IPS-15b (cell line): ENCODE measurements at regions not wholly inside any gene's neighbourhood (a gene's known extent, or its start where the extent isn't known, plus 50 kb on each side); places are given as distances from the start of the nearest gene placed in this dataset.

ENCODE experiments used
- H3K27me3 ChIP-seq: one replicate; pipeline ENCODE4 v1.6.1; 2013; ENCODE audit warnings: low read length; ENCODE audit not compliant: control insufficient read depth, insufficient read depth
- H3K36me3 ChIP-seq: one replicate; pipeline ENCODE4 v1.6.1; 2013; ENCODE audit warnings: low read length; ENCODE audit not compliant: control insufficient read depth, insufficient read depth
- H3K4me1 ChIP-seq: one replicate; pipeline ENCODE4 v1.6.1; 2013; ENCODE audit warnings: mild to moderate bottlenecking, low read length; ENCODE audit not compliant: control insufficient read depth, insufficient read depth
- H3K4me3 ChIP-seq: one replicate; pipeline ENCODE4 v1.5.1; 2013; ENCODE audit warnings: low read depth, low read length
- H3K9ac ChIP-seq: one replicate; pipeline ENCODE4 v1.6.1; 2013; ENCODE audit warnings: low read depth, mild to moderate bottlenecking, low read length
- H3K9me3 ChIP-seq: one replicate; pipeline ENCODE4 v1.6.1; 2013; ENCODE audit warnings: mild to moderate bottlenecking, low read length; ENCODE audit not compliant: control insufficient read depth, insufficient read depth

GRCh38 chr2:2681085-2681484, 350.0 kb upstream of the MYT1L start:
- H3K9ac ChIP-seq: no peak overlapping the region
- H3K4me3 ChIP-seq: no peak overlapping the region
- no peaks in the 10 kb centered on the region for H3K9me3 ChIP-seq
- no peaks in the 10 kb centered on the region for H3K27me3 ChIP-seq
- H3K4me1 ChIP-seq: peaks cover 3% of the 10 kb centered on the region
- no peaks in the 10 kb centered on the region for H3K36me3 ChIP-seq

- H3K9me3 ChIP-seq: no peaks in the 10 kb centered on the region
- H3K9ac ChIP-seq: no peak overlapping the region
- no peak overlapping the region for H3K4me3 ChIP-seq
- no peaks in the 10 kb centered on the region for H3K27me3 ChIP-seq
- no peaks in the 10 kb centered on the region for H3K4me1 ChIP-seq
- no peaks in the 10 kb centered on the region for H3K36me3 ChIP-seq
Observed at GRCh38 chr2:2674831-2675230, 343.8 kb upstream of the MYT1L start.

GRCh38 chr2:2673406-2673805, 342.3 kb upstream of the MYT1L start:
- no peak overlapping the region for H3K4me3 ChIP-seq
- no peak overlapping the region for H3K9ac ChIP-seq
- no peaks in the 10 kb centered on the region for H3K4me1 ChIP-seq
- H3K36me3 ChIP-seq: no peaks in the 10 kb centered on the region
- H3K27me3 ChIP-seq: no peaks in the 10 kb centered on the region
- no peaks in the 10 kb centered on the region for H3K9me3 ChIP-seq

GRCh38 chr2:2672249-2672648, 341.2 kb upstream of the MYT1L start:
- Histone ChIP-seq H3K9me3 (no peaks in the 10 kb centered on the region), H3K4me1 (no peaks in the 10 kb centered on the region), H3K27me3 (no peaks in the 10 kb centered on the region), H3K9ac (no peak overlapping the region), H3K36me3 (no peaks in the 10 kb centered on the region), H3K4me3 (no peak overlapping the region)

- no peaks in the 10 kb centered on the region for H3K36me3 ChIP-seq
- no peaks in the 10 kb centered on the region for H3K27me3 ChIP-seq
- no peaks in the 10 kb centered on the region for H3K9me3 ChIP-seq
- H3K9ac ChIP-seq: no peak overlapping the region
- no peaks in the 10 kb centered on the region for H3K4me1 ChIP-seq
- no peak overlapping the region for H3K4me3 ChIP-seq
Observed at GRCh38 chr2:2671826-2672225, 340.8 kb upstream of the MYT1L start.

- H3K36me3 ChIP-seq: no peaks in the 10 kb centered on the region
- no peaks in the 10 kb centered on the region for H3K4me1 ChIP-seq
- H3K9ac ChIP-seq: no peak overlapping the region
- no peak overlapping the region for H3K4me3 ChIP-seq
- no peaks in the 10 kb centered on the region for H3K9me3 ChIP-seq
- no peaks in the 10 kb centered on the region for H3K27me3 ChIP-seq
Observed at GRCh38 chr2:2669316-2669715, 338.2 kb upstream of the MYT1L start.

GRCh38 chr2:2668681-2669265, 337.7 kb upstream of the MYT1L start:
- Histone ChIP-seq H3K27me3 (no peaks in the 10 kb centered on the region), H3K9me3 (no peaks in the 10 kb centered on the region), H3K4me3 (no peak overlapping the region), H3K9ac (no peak overlapping the region), H3K4me1 (no peaks in the 10 kb centered on the region), H3K36me3 (no peaks in the 10 kb centered on the region)

GRCh38 chr2:2667690-2668089, 336.6 kb upstream of the MYT1L start:
- Histone ChIP-seq H3K9ac (no peak overlapping the region), H3K36me3 (no peaks in the 10 kb centered on the region), H3K27me3 (no peaks in the 10 kb centered on the region), H3K9me3 (no peaks in the 10 kb centered on the region), H3K4me3 (no peak overlapping the region), H3K4me1 (no peaks in the 10 kb centered on the region)

GRCh38 chr2:2665834-2666133, 334.7 kb upstream of the MYT1L start:
- Histone ChIP-seq H3K4me3 (no peak overlapping the region), H3K4me1 (no peaks in the 10 kb centered on the region), H3K36me3 (no peaks in the 10 kb centered on the region), H3K9me3 (no peaks in the 10 kb centered on the region), H3K27me3 (no peaks in the 10 kb centered on the region), H3K9ac (no peak overlapping the region)

- no peaks in the 10 kb centered on the region for H3K36me3 ChIP-seq
- no peaks in the 10 kb centered on the region for H3K27me3 ChIP-seq
- no peaks in the 10 kb centered on the region for H3K4me1 ChIP-seq
- no peaks in the 10 kb centered on the region for H3K9me3 ChIP-seq
- no peak overlapping the region for H3K4me3 ChIP-seq
- no peak overlapping the region for H3K9ac ChIP-seq
Observed at GRCh38 chr2:2664989-2665833, 334.1 kb upstream of the MYT1L start.

- Histone ChIP-seq H3K9ac (no peak overlapping the region), H3K4me3 (no peak overlapping the region), H3K4me1 (no peaks in the 10 kb centered on the region), H3K36me3 (no peaks in the 10 kb centered on the region), H3K9me3 (no peaks in the 10 kb centered on the region), H3K27me3 (no peaks in the 10 kb centered on the region)
Observed at GRCh38 chr2:2663401-2664036, 332.4 kb upstream of the MYT1L start.

GRCh38 chr2:2662847-2663356, 331.8 kb upstream of the MYT1L start:
- no peaks in the 10 kb centered on the region for H3K4me1 ChIP-seq
- no peaks in the 10 kb centered on the region for H3K9me3 ChIP-seq
- no peak overlapping the region for H3K9ac ChIP-seq
- no peaks in the 10 kb centered on the region for H3K36me3 ChIP-seq
- H3K4me3 ChIP-seq: no peak overlapping the region
- H3K27me3 ChIP-seq: no peaks in the 10 kb centered on the region
